NCI-H82 treated with DMSO at 0.1 percent for 48 hours (cell line): ENCODE measurements at regions not wholly inside any gene's neighbourhood (a gene's known extent, or its start where the extent isn't known, plus 50 kb on each side); places are given as distances from the start of the nearest gene placed in this dataset.
A peak's percentile ranks its signal among the peaks of the same experiment; 100 is the strongest.

ENCODE experiments used
- DNase-seq: peaks from one replicate; lab custom pipeline; 2025; ENCODE audit not compliant: unreplicated experiment; lab: John Stamatoyannopoulos, UW

DNA sequence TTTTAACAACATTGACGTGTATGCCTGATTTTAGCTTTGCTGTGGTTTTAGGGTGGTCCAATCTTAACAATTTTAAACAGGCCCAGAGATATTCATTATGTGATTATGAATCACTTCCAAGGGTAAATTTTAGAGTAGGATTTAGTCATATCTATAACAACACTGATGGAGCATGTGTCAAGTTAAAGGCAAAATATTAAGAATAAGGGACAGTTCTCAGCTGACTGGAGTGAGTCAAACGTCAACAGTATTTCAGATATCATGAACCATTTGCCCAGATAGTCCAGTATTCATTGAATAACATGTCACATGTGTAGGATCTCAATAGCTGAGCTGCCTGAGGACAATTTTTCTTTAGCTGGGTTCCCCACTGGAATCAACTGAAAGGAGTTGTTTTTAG is 61.3 kb upstream of the VCX2 start:
- no peak for DNase-seq

DNA sequence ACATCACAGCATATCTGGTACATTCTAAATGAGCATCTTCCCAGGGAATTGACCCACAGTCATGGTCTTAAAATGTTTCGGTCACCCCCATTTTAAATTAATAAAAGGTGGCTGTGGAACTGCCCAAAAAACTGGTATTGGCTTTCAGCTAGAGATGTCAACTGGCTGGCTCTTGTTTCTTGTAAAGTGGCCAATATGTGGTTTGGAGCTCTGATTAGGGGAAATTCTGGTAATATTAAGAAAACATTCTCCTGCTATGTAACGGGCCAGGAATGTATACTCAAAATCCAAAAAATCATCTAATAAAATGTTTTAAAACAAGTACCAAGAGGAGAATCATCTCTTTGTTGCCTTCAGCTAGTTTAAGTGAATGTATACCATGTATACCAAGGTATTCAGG is 62.0 kb upstream of the VCX2 start:
- DNase-seq: no peak

DNA sequence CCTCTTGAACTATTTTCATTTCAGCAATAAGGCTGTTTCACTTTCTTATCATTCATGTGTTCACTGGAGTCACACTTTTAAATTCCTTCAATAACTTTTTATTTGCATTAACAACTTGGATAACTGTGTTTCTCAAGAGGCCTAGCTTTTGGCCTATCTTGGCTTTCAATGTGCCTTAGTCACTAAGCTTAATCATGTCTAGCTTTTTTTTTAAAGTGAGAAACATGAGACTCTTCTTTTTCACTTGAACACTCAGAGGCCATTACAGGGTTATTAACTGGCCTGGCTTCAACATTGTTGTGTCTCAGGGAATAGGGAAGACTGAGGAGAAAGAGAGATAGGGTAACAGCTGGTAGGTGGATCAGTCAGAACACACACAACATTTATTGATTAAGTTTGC is 64.0 kb upstream of the VCX2 start:
- no peak for DNase-seq

DNA sequence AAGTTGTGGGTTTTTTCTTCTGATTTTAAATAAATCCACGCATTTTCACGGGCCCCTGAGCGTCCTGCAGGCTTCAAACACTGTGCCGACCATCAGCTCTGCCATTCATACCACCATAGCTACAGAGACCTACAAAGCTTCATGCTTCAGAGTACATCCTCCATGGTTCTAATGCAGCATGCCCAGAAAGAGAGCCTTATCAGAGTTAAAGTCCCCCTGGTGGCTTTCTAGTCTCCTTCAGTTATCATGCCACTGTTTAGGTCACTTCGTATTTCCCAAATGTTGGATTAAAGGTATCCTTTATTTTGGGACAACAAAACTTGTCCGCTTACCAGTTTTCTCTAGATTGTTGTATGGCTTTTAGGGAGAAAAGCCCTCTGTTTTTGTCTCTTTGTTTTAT is 66.7 kb upstream of the VCX2 start:
- DNase-seq: peak; percentile 0

DNA sequence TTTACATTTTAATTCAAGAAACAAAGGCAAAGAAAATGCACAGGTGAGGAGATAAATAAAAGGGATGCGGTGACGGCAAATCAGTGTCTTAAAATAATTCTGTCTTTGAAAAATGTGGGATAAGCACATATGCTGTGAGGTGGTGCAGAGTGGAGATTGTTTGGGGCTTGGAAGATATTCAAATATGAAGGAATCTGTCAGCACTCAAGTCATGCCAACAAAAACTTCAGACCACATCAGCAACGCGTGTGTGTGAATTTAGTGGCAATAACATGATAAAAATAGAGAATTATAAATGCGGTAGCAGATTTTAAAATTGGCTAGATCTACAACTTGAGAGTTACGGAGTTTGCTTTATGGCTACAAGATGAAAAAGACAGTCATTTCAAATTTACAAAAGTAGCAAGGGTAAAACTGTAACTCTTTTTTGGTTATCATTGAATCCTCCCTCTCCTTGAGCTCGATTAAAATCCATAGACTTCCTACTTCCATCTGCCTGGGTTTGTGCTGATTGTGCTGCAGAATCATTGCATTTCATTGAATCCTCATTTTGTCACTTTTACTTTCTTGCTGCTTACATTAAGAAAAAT is 71.5 kb upstream of the VCX2 start:
- DNase-seq: no peak

DNA sequence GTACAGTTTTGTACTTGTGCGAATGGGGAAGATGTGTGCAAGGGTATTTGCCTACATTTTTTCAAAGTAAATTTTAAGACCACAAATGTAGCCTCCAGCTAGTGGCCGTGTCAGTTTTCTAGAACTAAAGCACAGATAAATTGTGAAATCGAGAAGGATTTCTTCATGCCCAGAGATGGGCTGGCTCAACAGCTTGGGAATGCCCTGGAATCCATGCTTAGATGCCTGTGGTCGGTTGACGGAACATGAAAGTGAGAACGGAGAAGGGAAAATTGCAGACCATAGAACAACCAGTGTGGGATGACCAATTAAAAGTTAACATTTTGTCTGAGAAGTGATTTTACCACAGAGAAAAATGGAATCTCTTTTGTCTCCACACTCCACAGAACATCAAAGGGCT is 73.2 kb upstream of the VCX2 start:
- no peak for DNase-seq

DNA sequence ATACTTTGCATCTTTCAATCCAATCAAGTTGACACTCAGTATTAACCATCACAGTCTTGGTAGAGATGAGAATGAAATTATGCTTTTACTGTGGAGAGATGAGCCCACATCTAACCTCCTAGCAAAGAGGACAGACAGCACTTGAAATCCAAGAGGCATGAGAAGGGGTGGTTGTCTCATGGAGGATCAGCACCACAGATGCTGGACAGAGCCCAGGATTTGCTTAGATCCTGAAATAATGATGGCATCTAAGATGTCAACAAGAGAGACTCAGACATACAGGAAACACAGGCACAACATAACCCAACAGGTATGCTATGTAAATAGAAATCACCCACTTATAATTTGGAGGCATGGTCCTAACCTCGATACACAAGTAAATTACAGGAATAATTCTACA is 74.3 kb upstream of the VCX2 start:
- DNase-seq: no peak

DNA sequence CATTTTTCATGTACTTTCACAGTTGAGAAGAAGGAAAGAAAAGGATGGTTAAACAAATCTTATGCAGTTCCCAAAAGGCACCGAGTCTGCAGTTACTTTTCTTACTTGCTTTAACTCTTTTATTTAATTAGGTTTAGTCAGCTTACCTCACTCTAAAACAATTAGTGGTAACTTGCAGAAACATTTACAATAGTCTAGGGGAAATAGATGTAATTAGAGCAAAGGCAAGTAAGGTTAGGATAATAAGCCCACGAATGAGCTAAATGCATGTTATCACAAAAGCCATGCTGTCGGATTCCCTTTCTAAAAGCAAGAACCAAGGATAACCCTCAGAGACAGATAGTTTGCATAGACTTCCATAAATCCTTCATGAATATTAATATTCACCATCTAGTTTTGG is 82.0 kb upstream of the VCX2 start:
- DNase-seq: no peak

DNA sequence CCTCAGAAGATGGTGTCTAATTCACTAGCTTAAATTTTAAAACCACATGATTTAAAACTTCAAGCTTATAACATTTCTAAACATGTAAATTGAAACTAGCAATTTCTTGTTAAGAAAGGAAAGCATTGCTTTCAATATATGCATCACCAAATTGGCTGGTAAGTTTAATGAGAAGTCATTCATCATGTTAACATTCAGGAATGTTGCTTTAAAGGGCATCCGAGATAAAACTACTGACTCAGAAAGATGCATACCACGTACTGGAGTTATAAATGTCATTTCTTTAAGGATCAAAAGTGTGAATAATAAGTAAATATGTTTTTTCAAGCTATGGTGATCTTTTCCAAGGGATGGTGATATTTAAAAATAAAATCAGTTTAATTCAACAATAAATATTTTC is 83.3 kb upstream of the VCX2 start:
- no peak for DNase-seq

DNA sequence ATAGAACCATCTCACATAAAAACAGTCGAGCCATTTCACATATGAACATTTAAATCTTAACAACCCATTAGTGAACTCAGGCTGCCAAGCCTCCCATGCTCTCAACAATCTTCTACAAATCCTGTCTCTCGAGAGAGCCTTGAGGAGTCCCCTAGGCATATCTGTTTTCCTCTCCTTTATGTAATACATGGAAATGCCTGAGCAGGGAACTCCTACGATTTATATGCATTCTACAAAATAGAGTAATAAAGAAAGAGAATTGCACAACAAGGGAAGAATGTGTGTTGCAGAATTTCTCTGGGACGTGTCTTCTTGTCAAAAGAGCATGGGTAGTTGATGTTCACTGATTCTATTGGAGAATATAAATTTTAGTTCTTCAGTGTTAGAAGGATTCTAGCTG is 101.8 kb upstream of the VCX2 start:
- no peak for DNase-seq

DNA sequence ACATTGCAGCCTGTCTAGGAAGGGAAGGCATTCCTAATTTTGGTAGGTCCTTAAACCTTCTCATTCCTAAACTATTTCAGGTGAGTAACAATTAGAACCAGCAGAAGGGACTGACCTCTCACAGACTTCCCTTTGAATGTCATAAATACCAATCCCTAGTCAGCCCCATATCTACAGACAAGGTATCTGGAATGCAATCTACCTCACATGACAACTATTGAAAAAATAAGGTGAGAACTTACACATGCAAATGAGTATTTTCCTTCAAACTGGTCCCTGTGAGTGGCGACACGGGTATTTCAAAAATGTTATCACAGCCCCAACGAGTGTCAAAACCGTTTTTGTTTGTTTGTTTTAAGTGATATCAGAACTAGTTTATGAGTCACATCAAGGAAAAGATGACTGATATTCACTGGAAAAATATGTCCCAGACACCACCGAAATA is 102.4 kb upstream of the VCX2 start:
- DNase-seq: no peak

DNA sequence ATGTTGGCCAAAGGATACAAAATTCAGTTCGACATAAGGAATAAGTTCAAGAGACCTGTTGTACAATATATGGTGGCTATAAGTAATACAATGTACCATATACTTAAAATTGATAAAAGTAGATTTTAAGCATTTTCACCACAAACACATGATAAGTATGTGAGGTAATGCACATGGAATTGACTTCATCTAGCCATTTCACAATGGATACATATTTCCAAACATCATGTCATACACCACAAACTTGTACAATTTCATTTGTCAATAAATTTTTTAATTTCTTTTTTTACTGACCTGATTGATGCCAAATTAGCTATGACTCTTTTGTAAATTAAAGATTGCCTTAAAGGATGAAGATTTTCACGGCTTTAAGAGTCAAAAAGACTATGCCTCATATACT is 103.1 kb upstream of the VCX2 start:
- no peak for DNase-seq

DNA sequence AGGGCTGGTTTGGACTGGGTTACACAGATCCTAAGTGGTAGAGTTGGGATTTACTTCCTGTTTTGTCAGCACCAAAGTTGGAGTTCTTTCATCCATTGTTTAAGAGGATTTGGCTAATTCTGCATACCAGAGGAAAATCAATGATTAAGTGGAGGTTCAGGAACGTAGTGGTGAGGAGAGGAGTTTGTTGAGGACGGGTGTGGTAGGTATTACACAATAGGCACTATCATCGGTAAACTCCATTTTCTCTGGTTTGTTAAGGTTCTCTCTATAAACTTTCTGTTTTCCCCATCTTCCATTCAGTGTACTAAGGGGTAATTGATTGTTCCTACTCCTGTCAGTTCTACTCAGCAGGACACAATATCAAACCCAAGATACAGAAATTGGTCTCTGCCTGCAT is 107.5 kb upstream of the VCX2 start:
- DNase-seq: no peak

DNA sequence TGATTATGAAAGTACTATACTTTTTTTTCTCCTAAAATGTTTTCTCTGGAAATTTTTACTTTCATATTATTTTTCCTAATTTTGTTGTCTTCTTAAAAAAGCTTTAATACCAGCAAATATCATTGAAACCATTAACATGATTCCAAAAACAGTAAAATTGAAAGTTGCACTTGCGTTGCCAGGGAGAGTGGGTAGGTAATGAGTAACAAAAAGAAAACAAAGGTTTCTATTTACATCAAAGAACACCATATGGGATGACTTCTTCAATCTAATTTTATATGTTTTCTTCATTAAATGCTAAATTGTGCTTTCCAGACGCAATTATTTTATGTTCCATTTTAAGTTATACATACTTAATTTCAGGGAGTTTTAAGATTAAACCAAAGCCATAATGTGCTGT is 108.3 kb upstream of the VCX2 start:
- no peak for DNase-seq

DNA sequence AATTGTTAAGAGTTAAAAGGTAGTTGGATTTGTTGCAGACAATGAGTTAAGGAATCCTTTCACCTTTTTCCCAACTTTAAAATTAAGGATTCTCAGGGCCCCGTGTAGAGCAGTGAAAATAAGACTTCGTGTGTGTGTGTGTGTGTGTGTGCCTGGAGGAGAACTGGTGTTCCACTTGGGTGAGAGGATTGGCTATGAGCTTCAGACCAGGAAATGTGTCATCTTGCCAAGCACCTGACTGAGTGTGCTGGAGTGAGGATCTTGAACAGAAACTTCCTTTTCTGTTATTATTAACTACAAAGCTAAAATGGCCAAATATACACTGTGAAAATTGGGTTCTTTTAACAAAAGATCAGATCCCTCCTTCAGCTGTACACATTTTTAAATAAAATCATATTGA is 113.1 kb upstream of the VCX2 start:
- no peak for DNase-seq

DNA sequence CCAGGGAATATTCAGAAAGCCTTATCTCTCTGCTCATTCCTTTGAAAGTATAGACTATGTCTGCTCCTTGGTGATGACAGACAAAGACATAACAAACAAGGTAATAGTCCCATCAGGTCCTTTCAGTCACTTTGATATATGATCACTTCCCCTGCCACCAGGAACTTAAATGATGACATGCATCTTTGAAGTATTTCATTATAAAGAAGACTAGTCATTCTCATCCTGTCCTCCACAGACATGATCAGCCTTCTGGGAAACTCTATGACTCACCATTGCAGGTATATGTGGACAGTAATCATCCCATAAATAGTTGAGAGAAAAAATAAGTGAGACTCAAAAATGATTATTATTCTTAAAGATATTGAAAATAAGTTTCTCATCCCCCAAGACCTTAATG is 117.5 kb upstream of the VCX2 start:
- DNase-seq: no peak

DNA sequence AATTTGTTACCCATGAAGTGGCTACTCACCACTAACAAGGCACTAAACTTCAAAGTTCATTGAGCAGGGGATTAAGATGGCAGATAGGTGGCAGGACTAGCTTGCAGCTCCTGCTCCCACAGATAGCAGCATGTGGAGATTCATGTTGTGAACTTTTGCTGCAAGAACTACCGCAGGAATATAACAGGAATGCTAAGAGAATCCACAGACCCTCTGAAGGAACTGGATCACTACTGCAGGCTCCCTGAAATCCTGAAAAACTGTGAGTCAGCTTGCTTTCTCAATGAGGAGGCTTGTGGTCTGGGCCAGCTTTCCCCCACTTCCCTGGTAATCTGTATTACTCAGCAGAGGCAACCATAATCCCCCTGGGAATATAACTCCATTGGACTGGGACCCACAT is 118.5 kb upstream of the VCX2 start:
- no peak for DNase-seq

DNA sequence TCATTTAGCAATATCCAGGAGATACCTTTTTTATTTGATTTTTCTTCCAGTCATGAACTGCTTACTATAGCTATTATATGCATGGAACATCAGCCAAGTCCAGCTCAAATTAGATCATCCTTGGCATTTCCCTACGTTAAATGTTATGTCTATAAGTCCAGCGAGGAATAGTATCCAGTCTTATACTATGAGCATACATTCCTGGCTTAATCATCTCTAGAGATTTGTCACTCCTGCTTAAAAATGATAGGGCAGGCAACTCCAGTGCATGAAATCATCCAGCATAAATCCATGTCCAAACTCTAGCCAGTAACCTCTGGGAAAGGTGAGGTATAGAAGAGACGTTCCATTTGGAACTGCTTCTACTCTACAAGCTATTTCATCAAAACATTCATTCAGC is 126.7 kb upstream of the VCX2 start:
- DNase-seq: no peak

DNA sequence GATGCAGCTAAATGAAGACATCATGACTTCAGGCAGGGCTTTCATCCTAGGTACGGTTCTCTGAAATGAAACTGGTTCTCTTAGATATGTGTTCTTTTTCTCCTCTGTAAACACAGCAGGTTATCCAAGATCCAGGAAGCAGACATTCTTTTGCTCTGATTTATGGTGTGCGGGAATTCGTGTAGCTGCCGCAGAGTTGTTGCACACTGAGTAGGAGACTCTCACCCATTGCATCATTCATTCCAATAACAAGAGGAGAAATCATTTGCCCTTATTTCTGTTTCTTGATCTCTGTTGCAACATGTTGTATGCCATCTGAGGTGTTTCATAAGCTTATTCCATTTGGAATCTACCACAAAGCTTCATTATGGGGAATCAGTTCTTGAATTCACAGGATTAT is 133.6 kb upstream of the VCX2 start:
- no peak for DNase-seq

DNA sequence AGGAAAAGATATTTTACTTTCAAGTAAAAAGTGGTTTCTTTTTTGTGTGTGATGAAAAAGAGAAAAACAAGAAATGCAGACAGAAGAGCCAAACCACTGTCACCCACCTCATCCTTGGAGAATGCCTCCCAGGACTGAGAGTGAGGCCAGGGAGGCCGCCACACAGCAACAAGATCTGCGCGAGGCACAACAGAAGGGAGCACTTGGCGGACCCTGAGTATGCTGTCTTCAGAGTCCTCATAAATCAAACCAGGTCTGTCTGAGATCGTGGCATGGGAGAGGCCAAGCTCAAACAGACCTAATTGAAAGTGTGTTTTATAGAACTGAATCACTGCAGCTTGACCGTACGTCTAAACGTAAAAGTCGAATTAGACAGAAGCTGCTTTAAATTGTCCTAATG is 134.3 kb upstream of the VCX2 start:
- no peak for DNase-seq

DNA sequence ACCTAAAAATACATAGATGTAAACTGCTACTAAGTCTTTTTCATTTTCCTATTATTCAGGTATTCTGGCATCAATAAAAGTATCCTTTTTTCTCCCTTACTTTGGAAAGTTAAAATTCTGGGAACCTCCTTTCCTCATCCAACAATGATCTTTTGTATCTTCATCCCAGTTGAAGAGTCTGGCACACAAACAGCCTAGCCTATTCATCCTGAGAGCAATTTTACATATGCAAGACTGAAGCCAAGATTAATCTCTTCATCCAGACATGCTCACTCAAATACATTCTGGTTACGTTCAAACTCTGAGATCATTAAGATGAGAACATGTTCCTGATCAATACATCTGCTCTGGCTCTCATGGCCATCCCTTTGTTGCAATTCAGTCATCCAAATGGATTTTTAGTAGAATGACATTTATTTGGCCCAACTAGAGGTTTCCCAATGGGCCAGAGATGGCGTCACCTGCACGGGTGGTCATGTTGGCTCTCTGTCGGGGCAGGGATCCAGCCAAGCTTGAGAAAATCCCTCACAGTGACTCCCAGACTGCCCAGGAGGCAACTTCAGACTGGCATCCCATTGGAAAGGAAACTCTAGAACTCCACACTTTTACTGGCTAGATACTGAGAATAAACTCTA is 135.3 kb upstream of the VCX2 start:
- no peak for DNase-seq

DNA sequence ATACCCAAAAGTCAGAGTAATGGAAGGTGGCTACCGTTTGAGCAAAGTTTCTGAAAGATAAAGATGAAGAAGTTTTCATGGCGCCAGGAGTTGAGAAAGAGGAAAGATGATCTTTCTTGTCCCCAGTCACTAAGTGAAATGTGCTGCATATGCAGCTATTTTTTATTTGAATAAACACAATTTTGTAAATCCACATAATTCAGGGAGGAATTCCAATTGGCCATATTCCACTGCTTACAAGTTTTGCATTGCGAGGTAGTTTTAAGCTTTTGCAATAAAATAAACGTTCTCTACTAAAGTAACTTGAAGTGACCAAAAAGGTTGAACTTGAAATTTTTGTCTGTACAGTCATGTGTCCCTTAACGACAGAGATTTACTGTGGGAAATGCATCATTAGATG is 139.3 kb upstream of the VCX2 start:
- no peak for DNase-seq

DNA sequence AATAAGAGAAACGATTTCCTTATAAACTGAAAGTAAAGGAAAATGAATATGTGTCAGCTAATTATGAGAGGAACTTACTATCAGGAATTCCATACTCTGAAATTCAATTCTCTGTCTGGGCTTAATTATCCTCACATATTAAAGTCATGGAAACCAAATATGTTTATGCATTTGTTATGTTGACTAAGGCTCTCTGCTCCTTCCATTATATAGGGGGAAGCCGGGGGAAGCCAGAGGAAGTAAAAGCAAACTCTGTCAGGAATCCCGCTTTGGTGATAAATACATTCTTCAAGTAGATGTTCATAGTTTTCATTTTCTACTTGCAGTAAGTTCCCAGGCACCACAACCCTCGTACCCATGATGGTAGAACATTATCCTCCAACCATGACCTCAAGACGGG is 142.8 kb upstream of the VCX2 start:
- no peak for DNase-seq
